Keratinocyte (primary cell): ENCODE measurements at regions not wholly inside any gene's neighbourhood (a gene's known extent, or its start where the extent isn't known, plus 50 kb on each side); places are given as distances from the start of the nearest gene placed in this dataset.

Source experiments
- DNase-seq: peaks from one replicate; pipeline ENCODE4 v3.0.0-alpha.2; 2011; ENCODE audit warnings: low read depth, missing footprints, low spot score
- FAIRE-seq: peaks from 2 replicates; lab custom pipeline; 2011; peaks lifted over from hg19 to GRCh38; lab: Jason Lieb, UNC
- H2AFZ ChIP-seq: 2 replicates; pipeline ENCODE4 v1.6.0; 2012; ENCODE audit warnings: low read length, control low read depth, inconsistent platforms; ENCODE audit not compliant: control insufficient read depth
- H3K27ac ChIP-seq: 2 replicates; pipeline ENCODE4 v1.5.1; 2011; ENCODE audit warnings: low read length; ENCODE audit not compliant: control insufficient read depth, insufficient read depth
- H3K27me3 ChIP-seq: 3 replicates; pipeline ENCODE4 v1.6.0; 2011; ENCODE audit warnings: low read length; ENCODE audit not compliant: control insufficient read depth, insufficient read depth; ENCODE audit errors: extremely low read depth
- H3K36me3 ChIP-seq, 2 experiments: 2 replicates in 1 of 2; 3 replicates in 1 of 2; pipeline ENCODE4 v1.5.1; 2011; ENCODE audit warnings: low read length in 2 of 2, mild to moderate bottlenecking in 1 of 2; ENCODE audit not compliant: control insufficient read depth in 2 of 2, insufficient read depth in 2 of 2; ENCODE audit errors: extremely low read depth in 1 of 2
- H3K4me1 ChIP-seq: 3 replicates; pipeline ENCODE4 v1.5.1; 2011; ENCODE audit warnings: low read length; ENCODE audit not compliant: control insufficient read depth, insufficient read depth; ENCODE audit errors: extremely low read depth
- H3K4me2 ChIP-seq: 3 replicates; pipeline ENCODE4 v1.6.0; 2011; ENCODE audit warnings: low read depth, low read length; ENCODE audit not compliant: control insufficient read depth, insufficient read depth; ENCODE audit errors: extremely low read depth
- H3K4me3 ChIP-seq, 3 experiments: fragments of 200-600 bp in 1 of 3; sonication (generic) in 1 of 3; 2 replicates in 2 of 3; 3 replicates in 1 of 3; pipeline ENCODE4 v1.5.1; 2011 to 2016; ENCODE audit warnings: low read length in 3 of 3, mild to moderate bottlenecking in 3 of 3, control low read depth in 2 of 3, inconsistent platforms in 1 of 3, low read depth in 1 of 3, mixed read lengths in 1 of 3, mixed run types in 1 of 3, moderate library complexity in 1 of 3; ENCODE audit not compliant: control insufficient read depth in 2 of 3, insufficient read depth in 2 of 3; ENCODE audit errors: extremely low read depth in 1 of 3
- H3K79me2 ChIP-seq: 2 replicates; pipeline ENCODE4 v1.6.0; 2012; ENCODE audit warnings: low read length; ENCODE audit not compliant: control insufficient read depth, insufficient read depth
- H3K9ac ChIP-seq: 3 replicates; pipeline ENCODE4 v1.6.0; 2011; ENCODE audit warnings: low read length; ENCODE audit not compliant: control insufficient read depth, insufficient read depth; ENCODE audit errors: extremely low read depth
- H3K9me1 ChIP-seq: 3 replicates; pipeline ENCODE4 v1.6.0; 2011; ENCODE audit warnings: low read length; ENCODE audit not compliant: control insufficient read depth, insufficient read depth; ENCODE audit errors: extremely low read depth
- H3K9me3 ChIP-seq: 2 replicates; pipeline ENCODE4 v1.5.1; 2012; ENCODE audit warnings: low read depth, low read length; ENCODE audit not compliant: control insufficient read depth
- H4K20me1 ChIP-seq: 3 replicates; pipeline ENCODE4 v1.6.0; 2011; ENCODE audit warnings: low read length; ENCODE audit not compliant: control insufficient read depth, insufficient read depth; ENCODE audit errors: extremely low read depth
- EZH2 ChIP-seq: IDR thresholded peaks from one replicate; pipeline ENCODE4 v1.6.1; 2012; ENCODE audit warnings: inconsistent platforms, mild to moderate bottlenecking, low read length, moderate library complexity
- dilution Hi-C: fragments of 300-500 bp; cut with MboI; formaldehyde crosslinking; loops from one replicate; pipeline ENCODE4 v1.7.0; 2020; ENCODE audit warnings: low sequenced_read_pairs; ENCODE audit not compliant: extremely low pct_ligation_motif_present
- TF ChIP-seq, protein P1 (sequence below), 3 experiments: IDR thresholded peaks in 1 of 3; conservative IDR thresholded peaks in 1 of 3; optimal IDR thresholded peaks in 1 of 3; 2 replicates in 2 of 3; 3 replicates in 1 of 3; pipeline versions ENCODE3 to v1.5.1; 2011; ENCODE audit warnings: low read length in 3 of 3, mild to moderate bottlenecking in 3 of 3, moderate library complexity in 2 of 3, control low read depth in 1 of 3, inconsistent platforms in 1 of 3; ENCODE audit not compliant: insufficient read depth in 2 of 3; ENCODE audit errors: extremely low read depth in 1 of 3

DNA sequence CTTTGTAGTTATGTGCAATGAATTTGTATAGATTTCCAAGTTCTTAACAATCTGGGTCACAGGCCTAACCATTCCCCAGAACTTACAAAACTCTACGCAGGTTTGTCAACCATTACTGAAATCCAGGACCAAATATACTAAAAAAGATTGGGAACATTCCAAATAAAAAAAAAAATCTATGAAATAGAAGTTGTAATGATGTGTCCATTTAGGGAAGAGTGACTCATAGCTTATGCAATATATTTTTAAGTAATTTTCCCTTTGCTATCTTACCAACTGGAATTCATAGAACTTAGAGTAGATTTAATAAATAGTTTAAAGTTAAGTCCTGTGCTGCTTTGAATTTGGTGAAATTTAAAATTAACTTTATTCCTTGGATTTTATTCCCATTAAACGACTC is 393.2 kb downstream of the PMP22 start:
- H3K4me2 ChIP-seq: no peak overlapping the region
- no peaks in the 10 kb centered on the region for H3K36me3 ChIP-seq
- no peak for TF ChIP-seq EZH2
- TF ChIP-seq, protein P1, sequence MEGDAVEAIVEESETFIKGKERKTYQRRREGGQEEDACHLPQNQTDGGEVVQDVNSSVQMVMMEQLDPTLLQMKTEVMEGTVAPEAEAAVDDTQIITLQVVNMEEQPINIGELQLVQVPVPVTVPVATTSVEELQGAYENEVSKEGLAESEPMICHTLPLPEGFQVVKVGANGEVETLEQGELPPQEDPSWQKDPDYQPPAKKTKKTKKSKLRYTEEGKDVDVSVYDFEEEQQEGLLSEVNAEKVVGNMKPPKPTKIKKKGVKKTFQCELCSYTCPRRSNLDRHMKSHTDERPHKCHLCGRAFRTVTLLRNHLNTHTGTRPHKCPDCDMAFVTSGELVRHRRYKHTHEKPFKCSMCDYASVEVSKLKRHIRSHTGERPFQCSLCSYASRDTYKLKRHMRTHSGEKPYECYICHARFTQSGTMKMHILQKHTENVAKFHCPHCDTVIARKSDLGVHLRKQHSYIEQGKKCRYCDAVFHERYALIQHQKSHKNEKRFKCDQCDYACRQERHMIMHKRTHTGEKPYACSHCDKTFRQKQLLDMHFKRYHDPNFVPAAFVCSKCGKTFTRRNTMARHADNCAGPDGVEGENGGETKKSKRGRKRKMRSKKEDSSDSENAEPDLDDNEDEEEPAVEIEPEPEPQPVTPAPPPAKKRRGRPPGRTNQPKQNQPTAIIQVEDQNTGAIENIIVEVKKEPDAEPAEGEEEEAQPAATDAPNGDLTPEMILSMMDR (optimal IDR thresholded peaks at IDR 0.05 in 1 of 3, IDR thresholded peaks at IDR 0.05 in 1 of 3, conservative IDR thresholded peaks at IDR 0.05 in 1 of 3; ENCODE audit: extremely low read depth in 1 of 3, insufficient read depth in 2 of 3, low read length in 3 of 3): no peak
- H2AFZ ChIP-seq: no peak overlapping the region
- H3K9ac ChIP-seq: no peak overlapping the region
- H4K20me1 ChIP-seq: no peaks in the 10 kb centered on the region
- no peaks in the 10 kb centered on the region for H3K9me3 ChIP-seq
- FAIRE-seq (no peak), DNase-seq (no peak)
- H3K4me1 ChIP-seq: no peaks in the 10 kb centered on the region
- no peak overlapping the region for H3K4me3 ChIP-seq
- H3K27ac ChIP-seq: no peak overlapping the region
- H3K79me2 ChIP-seq: no peaks in the 10 kb centered on the region
- no peaks in the 10 kb centered on the region for H3K27me3 ChIP-seq
- dilution Hi-C loops: no loop called here
- H3K9me1 ChIP-seq: no peaks in the 10 kb centered on the region

DNA sequence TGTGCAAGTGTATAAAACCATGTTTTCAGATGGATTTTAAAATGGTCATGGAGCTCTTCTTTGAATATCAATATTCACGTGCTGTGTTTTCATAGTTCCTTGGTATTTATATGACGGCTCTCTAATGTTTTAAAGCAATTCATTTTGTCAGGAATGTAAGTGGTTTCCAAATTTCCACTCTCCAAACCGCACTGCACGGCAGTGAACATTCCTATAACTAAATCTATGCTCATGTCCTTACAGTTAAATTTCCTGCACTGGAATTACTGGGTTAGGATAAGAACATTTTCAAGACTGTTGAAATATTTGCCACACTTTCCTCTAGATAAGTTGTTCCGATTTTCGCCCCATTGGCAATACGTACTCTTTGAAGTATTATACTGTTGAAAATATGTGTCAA is 398.9 kb downstream of the PMP22 start:
- Histone ChIP-seq H3K36me3 (no peaks in the 10 kb centered on the region), H3K9ac (no peak overlapping the region), H3K79me2 (no peaks in the 10 kb centered on the region), H3K27me3 (no peaks in the 10 kb centered on the region), H2AFZ (no peak overlapping the region), H4K20me1 (no peaks in the 10 kb centered on the region), H3K4me2 (no peak overlapping the region), H3K27ac (no peak overlapping the region), H3K9me3 (no peaks in the 10 kb centered on the region), H3K4me1 (peaks cover 7% of the 10 kb centered on the region), H3K9me1 (no peaks in the 10 kb centered on the region), H3K4me3 (no peak overlapping the region)
- dilution Hi-C loops: no loop called here
- no peak for DNase-seq
- TF ChIP-seq, protein P1 (optimal IDR thresholded peaks at IDR 0.05 in 1 of 3, IDR thresholded peaks at IDR 0.05 in 1 of 3, conservative IDR thresholded peaks at IDR 0.05 in 1 of 3; ENCODE audit: extremely low read depth in 1 of 3, insufficient read depth in 2 of 3, low read length in 3 of 3): no peak
- TF ChIP-seq EZH2: no peak
- FAIRE-seq: no peak
